ENCODE measurements at regions not wholly inside any gene's neighbourhood (a gene's known extent, or its start where the extent isn't known, plus 50 kb on each side); places are given as distances from the start of the nearest gene placed in this dataset.

GRCh38 chrX:118254611-118255010 is 91.3 kb upstream of the WDR44 start:
- no peak for TF ChIP-seq POLR2A (IDR thresholded peaks at IDR 0.05)
- TF ChIP-seq CTCF (IDR thresholded peaks at IDR 0.05), result peak; percentile 20 to 64 (median 46)
